CMK (cell line): ENCODE measurements at regions not wholly inside any gene's neighbourhood (a gene's known extent, or its start where the extent isn't known, plus 50 kb on each side); places are given as distances from the start of the nearest gene placed in this dataset.

Experiments used
- DNase-seq: peaks from one replicate; pipeline ENCODE4 v3.0.0-alpha.2; 2010; ENCODE audit warnings: low read depth

DNA sequence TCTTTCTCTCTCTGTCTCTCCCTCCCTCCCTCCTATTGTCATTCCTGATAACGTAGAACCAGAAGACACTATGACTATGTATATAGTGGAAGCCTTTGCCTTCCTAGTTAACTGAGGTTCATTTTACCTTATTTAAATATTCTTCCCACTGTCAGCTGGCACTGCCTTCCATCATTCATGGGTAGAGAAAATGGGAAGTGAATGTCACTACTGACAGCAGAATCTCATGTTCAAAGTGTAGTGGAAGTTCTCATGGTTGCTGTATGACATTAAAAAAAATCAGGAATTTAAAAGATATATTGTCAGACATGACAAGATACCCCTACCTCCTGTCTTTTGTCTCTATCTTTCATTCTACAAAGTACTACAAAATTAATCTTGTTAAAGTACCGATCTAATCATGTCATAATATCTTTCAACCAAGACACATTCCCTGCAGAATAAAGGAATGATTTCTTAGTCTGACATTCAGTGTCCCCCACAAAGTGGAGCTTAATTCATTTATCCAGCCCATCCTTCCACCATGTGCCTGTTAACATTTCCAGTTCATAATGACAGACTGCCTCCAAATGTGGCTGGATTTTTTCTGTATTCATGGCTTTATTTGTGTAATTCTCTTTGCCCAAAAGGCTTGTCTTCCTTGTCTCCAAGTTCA, 250.1 kb upstream of the CDH20 start:
- DNase-seq: no peak

DNA sequence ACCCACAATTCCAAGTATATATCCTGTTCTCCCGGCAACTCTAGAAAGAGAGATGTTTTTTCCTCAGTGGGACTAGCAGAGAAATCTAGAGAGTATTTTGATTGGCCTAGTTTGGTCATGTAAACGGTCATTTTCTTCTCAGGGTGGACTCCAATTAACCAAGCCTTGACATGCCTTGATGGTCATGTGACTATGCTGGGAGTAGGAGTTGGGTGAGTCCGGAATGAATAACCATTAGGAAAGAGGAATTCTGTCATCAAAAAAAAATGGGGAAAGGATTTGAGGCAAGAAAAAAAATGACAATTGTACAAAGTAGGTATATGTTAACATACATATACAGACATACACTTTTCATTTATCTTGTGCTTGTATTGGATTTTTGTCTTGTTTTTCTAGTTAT, 248.2 kb upstream of the CDH20 start:
- DNase-seq: no peak

DNA sequence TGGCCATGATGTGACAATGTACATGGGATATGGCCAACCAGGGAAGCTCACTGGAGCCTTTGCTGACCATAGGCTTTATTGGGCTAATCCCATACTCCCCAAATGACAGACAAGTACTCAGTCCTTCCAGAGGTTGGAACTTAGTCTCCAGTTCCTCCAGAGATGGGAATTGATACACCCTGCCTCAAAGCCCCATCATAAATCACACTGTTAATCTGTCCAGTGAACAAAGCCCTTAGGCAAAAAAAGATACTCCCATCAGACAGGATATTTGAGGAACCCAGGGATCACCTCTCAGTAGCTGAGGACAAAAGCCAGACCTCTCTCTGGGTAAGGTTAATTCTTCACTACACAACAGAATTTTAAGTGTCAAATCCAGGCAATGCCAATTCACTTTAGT, 247.5 kb upstream of the CDH20 start:
- no peak for DNase-seq

DNA sequence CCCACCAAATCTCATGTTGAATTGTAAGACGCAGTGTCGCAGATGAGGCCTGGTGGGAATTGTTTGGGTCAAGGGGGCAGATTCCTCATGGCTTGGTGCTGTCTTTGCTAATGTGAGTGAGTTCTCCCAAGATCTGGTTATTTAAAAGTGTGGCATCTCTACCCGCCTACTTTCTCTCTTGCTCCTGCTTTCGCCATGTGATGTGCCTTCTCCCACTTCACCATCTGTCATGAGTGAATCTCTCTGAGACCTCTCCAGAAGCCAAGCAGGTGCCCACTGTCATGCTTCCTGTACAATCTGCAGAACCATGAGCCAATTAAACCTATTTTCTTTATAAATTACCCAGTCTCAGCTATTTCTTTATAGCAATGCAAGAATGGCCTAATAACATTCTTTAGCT, 246.6 kb upstream of the CDH20 start:
- DNase-seq: no peak

DNA sequence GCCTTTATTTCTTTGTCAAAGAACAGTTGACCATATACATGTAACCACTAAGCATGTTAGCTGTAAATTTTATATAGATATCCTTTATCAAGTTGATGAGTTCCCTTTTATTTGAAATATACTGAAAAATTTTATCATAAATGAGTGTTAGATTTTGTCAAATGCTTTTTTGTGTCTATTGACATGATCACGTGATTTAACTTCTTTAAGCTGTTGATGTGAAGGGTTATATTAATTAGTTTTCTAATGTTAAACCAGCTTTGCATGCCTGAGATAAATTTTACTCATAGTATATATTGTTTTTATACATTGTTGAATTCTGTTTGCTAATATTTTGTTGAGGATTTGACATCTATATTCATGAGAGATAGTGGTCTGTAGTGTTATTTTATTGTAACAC, 241.9 kb upstream of the CDH20 start:
- no peak for DNase-seq

DNA sequence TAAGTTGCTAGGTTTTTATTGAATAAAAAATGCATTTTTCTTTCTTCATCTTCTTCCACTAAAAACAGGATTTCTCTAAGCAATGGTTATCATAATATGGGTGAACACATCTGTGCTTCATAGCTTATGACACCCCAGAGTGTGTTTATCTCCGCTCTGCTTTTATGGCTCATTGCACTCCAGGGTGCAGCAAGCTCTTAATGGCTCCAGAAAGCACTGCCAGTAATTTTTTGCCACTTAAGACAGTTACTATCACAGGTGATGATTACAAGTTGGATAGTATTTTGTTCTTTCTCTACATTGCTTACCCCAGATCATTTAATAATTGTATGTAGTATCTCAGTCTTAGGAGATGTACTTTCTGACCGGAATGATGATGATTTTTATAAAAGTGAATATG, 239.3 kb upstream of the CDH20 start:
- no peak for DNase-seq

DNA sequence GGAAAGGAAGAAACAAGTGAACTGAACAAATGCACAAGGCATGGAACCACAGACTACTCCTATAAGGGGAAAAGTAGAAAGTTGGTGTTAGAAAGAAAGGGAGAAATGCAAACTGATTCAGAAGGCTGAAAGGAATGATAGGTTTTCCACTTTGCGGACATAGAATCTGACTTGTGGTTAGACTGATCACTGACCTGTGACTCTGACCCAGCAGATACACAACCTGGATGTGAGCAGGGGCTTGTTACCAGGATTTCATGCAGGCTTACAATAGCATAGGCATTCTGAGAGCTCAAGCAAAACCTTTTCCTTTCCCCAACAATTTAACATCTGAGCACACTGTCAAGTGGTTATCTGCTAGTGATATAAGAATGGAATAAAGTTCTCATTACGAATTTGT, 237.0 kb upstream of the CDH20 start:
- DNase-seq: no peak

DNA sequence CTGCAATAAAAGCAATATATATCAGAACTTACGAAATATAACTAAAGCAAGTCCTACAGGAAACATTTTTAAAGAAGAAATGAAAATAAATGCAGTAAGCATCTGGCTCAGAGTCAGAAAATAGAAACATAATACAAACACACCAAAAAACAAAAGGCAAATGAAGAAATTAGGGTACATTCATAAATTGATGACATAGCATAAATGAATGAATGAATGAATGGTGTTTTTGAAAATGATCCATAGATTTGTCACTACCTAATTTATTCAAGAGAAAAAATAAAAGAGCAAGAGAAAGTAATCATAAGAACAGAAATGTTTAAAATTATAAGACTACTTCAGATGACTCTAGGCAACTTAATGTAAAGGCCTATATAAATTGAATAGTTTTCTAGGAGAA, 226.1 kb upstream of the CDH20 start:
- no peak for DNase-seq

DNA sequence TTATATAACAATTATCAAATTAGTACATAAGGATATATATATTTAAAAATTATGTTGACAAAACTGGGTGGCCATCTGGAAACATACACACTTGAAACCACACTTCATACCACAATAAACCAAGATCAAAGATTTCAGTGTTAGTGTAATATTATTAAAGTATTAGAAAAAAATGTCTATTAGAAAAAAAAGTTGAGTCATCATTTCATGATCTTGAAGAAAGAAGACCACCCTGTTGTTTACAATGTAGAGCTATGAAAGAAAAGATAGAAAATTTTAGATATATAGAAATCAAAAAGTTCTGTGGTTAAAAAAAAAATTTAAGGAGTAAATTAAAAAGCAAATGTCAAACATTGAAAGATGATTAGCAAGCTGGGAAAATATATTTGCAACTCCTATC, 224.5 kb upstream of the CDH20 start:
- DNase-seq: no peak

DNA sequence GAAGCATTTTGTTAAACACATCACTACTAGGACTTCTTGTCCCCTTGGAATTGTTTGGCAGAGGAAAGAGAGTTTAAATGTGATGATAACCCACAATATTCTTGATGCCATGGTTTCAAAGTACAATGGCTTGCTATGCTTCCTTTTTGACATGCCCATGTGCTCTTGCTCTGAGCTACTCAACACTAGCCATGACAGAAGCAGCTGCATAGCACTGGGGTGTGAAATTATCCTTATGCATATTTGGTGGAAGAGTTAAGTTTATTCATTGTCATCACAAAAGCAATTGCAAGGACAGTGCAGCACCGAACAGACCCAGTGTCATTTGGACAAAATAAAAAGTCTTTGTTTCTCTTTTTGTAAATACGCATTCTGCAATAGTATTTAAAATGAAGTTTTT, 209.9 kb upstream of the CDH20 start:
- no peak for DNase-seq

DNA sequence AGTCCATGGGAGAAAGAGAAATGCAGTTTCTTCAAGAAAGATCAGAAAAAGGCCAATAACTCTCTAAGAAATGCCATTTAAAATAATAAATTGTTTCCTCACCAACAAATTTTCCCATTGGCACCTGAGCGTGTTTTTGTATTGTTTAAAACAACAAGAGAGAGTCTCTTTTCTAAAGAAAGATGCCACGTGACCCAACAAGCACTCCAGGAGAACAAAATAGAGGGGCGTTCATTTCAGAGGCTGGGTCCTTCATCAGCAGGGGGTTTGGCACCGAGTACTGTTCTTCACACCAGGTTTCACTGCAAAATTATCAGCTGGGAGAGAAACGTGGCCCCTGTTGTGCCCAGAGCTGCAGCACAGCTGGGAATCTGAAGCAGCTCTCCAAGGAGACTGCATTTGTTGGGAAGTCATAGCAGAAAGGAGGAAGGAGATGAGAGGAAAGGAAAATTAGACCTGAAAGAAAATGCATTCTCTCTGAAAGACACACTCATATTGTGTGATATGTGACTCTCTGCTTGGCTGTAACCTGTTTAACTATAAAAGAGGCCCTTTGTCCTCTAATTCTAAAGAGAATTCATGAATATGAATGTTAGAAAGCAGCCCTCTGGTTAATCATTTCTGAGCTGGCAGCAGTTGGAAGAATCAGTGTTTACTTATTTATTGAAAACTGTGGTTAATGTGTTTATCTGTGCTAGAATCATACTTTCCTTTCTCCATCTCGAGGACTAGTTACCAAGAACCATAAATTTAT, 205.3 kb upstream of the CDH20 start:
- DNase-seq: no peak

DNA sequence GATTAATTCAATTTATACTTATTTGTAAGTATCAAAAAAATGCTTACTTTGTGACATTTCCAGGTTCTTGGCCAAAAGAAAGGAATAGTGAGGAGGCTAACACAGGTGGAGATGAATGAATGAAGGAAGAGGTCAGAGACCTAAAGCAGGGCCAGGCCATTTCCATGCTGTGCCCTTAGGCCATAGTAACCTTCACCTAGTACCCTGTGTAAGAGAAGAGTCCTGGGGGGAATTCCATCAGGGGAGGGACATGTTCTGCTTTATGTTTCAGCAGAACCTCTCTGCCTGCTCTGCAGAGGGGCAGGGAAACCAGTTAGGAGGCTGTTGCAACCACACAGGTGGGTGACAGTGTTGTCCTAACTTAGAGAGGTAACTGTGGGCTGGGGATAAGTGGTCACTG, 204.2 kb upstream of the CDH20 start:
- DNase-seq: no peak

DNA sequence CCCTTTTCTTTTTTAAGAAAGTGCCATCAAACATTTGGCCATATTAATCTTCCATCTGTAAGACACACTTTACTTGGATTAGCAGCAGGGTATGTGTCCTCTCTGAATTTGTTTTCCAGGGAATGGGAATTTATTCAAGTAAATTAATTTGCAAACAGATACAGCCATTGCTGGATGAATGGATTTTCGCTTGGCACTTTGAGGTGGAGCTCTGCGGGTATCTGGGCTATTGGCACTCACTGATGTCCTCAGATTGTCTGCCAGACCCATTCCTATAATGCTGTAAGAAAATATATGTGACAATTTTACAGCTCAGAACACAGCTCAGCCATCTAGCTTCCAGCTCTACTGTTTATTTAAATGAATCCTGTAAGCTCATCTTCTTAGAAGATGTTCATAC, 201.2 kb upstream of the CDH20 start:
- DNase-seq: no peak

DNA sequence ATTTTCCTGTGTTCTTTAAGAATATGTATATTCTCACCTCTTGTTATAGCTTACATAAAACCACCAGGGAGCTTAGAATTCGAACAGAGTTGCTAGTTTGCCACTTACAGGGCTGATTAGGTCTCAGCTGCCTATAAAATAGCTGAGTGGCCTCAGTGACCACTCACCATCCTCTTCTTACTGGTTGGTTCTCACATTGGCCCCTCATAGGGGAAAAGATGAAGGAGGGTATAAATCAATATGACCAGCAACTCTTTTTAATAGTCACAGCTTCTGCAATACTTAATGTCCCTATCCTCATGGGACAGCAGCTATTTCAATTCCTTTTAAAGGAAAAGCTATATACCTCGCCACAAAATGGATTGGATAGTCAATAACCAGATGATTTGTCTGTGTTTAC, 199.4 kb upstream of the CDH20 start:
- no peak for DNase-seq

DNA sequence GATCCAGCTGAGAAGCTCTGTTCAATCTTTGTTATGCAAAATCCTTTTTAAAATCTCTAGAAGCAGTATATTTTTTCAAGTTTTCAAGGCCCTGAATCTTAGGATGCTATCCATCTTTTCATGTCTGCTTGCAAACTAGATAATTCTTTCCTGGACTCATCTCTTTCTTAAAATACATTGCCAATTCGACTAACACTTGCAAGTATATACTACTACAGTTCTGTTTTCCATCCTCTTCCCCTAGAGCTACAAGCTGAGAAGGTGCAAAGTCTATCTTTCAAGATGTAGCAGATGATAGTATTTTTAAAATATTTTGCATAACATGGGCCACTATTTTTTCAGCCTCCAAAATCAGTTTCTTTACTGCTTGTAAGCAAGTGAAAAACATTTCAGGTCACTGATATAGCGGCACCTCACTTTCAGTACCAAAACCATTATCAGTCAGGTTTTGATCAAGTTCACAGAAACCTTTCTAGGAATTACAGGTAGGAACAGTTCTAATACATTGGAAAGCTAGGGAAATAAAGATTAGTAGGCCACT, 196.4 kb upstream of the CDH20 start:
- no peak for DNase-seq

DNA sequence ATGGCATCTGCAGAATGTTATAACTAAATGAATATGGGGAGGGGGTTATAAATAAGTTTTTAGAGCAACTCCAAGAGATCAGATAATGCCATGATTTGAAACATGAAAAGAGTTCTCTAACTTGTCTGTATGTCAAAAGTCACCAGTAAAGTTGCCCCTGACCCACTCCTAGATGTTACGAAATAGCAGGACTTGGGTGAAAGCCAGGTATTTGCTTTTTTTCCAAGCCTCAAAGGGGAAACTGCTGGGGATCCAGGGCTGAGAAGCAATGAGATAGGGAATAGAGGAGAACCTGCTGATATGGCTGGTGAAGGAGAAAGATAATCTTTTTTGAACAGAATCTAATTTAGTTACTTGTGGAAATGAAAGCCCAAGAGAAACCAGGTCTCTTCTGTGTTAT, 191.5 kb upstream of the CDH20 start:
- DNase-seq: no peak

DNA sequence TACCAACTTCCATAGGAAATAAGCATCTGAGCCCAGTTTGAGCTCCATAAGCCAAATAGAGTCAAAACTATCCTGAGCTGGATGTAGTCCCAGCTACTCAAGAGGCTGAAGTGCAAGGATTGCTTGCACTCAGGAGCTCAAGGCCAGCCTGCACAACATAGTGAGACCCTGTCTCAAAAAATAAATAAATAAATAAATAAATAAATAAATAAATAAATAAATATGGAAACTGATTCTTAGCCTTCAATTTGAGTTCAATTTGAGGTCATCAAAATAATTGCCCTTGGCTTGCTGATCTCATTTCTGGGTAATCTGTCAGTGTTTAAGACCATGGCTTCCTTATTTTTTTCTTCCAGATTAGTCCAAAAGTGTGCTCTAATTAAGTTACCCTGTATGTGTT, 184.9 kb upstream of the CDH20 start:
- no peak for DNase-seq

DNA sequence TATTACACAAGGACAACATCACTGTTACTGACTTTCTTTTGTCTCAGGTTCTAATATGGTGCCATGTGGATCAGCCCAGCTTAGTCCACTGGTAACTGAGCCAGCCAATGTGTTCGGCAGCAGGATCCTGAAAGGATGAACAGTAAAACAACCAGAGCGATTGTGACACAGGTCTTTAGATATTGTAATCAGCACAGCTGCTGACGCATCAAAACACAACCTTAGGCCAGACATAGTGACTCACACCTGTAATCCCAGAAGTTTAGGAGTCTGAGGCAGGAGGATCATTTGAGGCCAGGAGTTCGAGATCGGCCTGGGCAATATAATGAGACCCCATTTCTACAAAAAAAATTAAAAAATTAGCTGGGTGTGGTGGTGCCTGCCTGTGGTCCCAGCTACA, 183.4 kb upstream of the CDH20 start:
- DNase-seq: no peak

DNA sequence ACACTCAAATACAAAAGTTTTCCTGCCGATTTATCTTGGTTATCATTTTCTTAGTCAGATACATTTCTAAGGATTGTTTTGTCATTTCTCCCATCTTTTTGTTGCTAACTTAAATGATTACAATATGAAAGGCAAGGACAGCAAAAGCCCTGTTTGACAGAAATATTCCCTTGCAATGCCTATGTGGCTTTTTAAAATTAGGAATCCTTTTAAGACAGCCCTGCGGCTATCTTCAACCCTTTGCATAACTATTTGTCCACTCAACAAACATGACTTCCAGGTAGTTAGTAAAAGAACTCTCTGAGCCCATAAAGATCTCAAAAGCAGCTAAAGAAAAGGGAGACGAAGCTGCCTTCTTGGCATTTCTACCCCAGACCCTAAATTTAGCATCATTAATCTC, 179.7 kb upstream of the CDH20 start:
- DNase-seq: no peak

DNA sequence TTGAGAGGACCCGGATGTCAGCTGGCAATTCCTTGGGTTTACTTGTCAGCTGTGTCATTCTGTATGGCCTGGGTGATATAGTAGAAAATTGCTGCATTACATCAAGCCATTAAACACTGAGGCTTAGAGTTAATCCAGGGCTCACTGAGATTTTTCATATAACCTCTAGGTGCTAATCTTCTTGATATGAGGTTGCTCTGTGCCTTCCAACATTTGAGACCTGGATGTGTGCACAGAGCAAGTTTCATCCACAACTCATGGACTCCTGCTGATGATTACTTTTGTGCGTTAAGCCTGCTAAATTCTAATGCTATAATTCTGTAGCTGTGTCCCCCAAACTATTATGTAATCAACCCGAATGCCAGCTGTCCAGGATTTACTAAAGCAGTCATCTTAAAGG, 178.4 kb upstream of the CDH20 start:
- no peak for DNase-seq

DNA sequence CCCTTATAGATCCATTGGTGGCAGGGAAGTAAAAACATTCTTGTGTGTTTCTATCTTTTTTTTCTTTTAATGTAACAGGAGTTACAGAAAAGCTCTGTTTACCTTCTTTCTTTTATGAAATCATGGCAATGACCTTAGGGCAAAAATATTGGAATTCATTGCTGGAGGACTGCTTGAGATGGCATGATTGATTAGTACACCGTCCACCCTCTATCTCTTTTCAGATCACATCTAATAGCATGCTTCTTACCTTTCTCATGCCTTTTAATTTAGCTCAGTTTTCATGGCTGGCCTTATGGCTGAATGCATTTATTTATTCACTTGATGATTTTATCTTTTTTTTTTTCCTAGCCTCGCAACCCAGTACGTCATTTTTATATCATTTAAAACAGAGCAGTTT, 177.6 kb upstream of the CDH20 start:
- DNase-seq: no peak

DNA sequence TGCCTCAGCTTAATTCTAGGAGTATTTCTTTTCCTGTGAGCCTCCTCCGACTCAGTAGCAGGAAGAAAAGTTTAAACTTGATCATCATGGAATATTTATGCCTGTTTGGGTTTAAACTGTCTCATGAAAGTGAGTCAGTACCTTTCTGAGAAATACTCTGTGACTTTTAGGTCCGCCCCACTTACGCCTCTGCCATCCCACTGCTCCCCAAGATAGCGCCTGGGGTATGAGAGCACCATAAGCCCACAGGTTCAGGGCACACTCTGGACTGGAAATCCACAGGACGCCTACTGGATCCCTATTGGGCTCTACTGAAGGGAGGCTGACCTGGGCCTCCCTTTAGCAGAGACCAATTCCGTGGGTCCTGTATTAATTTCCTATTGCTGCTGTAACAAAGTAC, 175.8 kb upstream of the CDH20 start:
- DNase-seq: no peak

DNA sequence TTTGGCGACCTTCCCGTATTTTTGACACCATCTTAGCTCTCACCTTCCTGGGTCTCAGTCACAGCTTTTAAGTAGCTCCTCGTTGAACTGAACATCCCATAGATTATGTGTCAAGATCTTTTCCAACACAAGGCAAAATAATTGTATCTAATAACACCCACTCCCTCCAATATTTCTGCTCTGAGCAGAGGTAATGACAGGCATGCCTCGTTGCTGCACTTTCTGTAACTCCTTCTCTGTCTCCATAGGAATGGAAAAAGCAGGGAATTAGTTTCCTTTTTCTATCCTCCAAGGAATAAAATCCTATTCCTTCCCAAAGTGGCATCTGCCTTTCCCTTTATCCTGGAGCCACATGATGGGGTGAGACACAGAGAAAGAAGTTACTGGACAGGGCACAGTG, 174.0 kb upstream of the CDH20 start:
- DNase-seq: no peak

DNA sequence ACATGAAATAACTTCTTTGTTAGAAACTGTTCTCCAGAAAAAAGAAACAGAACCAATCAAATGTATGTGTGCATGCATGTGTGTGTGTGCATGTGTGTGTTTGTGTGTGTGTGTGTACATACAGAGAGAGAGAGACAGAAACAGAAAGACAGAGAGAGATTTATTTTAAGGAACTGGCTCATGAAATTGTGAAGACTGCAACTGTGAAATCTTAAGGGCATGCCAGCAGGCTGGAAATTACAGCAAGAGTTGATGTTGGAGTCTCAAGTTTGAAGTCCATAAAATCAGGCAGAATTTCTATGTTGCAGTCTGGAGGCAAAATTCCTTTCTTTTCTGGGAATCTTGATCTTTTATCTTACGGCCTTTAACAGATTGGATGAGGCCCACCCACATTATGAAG, 168.9 kb upstream of the CDH20 start:
- DNase-seq: no peak
